ENCODE measurements at regions not wholly inside any gene's neighbourhood (a gene's known extent, or its start where the extent isn't known, plus 50 kb on each side); places are given as distances from the start of the nearest gene placed in this dataset.

- TF ChIP-seq, protein P1, sequence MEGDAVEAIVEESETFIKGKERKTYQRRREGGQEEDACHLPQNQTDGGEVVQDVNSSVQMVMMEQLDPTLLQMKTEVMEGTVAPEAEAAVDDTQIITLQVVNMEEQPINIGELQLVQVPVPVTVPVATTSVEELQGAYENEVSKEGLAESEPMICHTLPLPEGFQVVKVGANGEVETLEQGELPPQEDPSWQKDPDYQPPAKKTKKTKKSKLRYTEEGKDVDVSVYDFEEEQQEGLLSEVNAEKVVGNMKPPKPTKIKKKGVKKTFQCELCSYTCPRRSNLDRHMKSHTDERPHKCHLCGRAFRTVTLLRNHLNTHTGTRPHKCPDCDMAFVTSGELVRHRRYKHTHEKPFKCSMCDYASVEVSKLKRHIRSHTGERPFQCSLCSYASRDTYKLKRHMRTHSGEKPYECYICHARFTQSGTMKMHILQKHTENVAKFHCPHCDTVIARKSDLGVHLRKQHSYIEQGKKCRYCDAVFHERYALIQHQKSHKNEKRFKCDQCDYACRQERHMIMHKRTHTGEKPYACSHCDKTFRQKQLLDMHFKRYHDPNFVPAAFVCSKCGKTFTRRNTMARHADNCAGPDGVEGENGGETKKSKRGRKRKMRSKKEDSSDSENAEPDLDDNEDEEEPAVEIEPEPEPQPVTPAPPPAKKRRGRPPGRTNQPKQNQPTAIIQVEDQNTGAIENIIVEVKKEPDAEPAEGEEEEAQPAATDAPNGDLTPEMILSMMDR (IDR thresholded peaks at IDR 0.05; ENCODE audit: low read depth, low read length): no peak
- TF ChIP-seq MAX (IDR thresholded peaks at IDR 0.05; ENCODE audit: low read depth, low read length) (no peak), MYC (IDR thresholded peaks at IDR 0.05; ENCODE audit: low read depth, low read length) (no peak), POLR2A (IDR thresholded peaks at IDR 0.05; ENCODE audit: extremely low read depth, insufficient read length) (no peak)
Observed at GRCh38 chr14:84859116-84859515, 670.8 kb upstream of the FLRT2 start.

Data from NB4 (cell line).